ENCODE measurements at regions not wholly inside any gene's neighbourhood (a gene's known extent, or its start where the extent isn't known, plus 50 kb on each side); places are given as distances from the start of the nearest gene placed in this dataset.

DNA sequence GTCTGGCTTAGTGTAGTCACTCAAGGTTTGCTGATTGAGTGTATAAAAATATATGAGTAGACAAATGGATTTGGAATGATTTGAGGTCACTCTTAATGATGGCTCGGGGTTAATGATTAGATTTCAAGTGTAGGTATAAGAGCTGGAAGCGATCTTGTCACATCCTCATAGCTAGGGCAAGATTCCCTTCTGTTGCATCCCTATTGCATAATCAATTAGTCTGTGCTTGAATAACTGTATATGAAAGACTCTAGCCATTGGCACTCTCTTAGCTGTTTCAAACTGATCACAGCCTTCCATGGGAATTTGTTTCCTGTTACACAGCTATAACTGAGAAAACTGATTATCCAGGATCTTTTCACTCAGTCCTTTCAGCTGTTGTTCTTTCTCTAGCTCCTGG lies 811.6 kb downstream of the TLE4 start:
- Histone ChIP-seq H3K27ac (no peak overlapping the region), H3K27me3 (no peaks in the 10 kb centered on the region), H3K4me3 (no peak overlapping the region), H3K9me3 (no peaks in the 10 kb centered on the region), H3K4me1 (no peaks in the 10 kb centered on the region), H3K36me3 (replicated peaks in 1 of 2; ENCODE audit: insufficient read depth in 1 of 2, low read depth in 2 of 2) (no peaks in the 10 kb centered on the region)
- ATAC-seq (no peak), DNase-seq (no peak)
- WGBS, 2 donors = 37% methylated on average over 2 of the region's 2 CpGs
- intact Hi-C loops (cut with DNase I) = no loop called here
- no peak for TF ChIP-seq POLR2A (IDR thresholded peaks at IDR 0.05)
- TF ChIP-seq, protein P1, sequence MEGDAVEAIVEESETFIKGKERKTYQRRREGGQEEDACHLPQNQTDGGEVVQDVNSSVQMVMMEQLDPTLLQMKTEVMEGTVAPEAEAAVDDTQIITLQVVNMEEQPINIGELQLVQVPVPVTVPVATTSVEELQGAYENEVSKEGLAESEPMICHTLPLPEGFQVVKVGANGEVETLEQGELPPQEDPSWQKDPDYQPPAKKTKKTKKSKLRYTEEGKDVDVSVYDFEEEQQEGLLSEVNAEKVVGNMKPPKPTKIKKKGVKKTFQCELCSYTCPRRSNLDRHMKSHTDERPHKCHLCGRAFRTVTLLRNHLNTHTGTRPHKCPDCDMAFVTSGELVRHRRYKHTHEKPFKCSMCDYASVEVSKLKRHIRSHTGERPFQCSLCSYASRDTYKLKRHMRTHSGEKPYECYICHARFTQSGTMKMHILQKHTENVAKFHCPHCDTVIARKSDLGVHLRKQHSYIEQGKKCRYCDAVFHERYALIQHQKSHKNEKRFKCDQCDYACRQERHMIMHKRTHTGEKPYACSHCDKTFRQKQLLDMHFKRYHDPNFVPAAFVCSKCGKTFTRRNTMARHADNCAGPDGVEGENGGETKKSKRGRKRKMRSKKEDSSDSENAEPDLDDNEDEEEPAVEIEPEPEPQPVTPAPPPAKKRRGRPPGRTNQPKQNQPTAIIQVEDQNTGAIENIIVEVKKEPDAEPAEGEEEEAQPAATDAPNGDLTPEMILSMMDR (IDR thresholded peaks at IDR 0.05) = no peak

DNA sequence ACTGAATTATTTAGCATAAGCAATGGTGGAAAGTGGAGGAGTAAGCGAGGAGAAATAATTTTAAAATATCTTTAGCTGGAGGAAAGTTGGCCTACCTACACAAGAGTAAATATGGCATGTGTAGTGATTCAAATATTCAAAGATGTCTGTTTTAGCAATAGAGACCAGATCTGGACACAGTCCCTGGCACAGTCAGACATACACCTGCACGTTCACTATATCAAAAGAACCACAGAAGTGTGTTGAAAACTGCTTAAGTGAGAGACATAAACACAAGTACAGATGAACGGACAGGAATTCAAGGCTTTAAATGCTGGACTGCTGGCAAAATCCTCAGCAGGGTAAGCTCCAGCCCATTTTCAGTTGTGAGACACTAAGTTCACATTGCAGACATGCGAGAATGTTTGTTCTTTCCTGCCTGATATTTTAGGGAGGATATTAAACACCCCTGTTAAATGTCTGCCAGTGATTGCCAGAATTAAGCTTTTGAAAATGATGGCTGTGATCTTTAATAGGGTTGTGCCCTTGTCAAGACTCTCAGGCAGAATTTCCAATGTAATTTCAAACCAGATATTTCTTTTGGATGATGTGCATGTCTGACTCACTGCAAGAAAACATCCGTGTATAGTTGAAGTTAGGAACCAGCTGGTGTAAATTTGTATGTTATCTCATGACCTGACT lies 810.6 kb downstream of the TLE4 start:
- TF ChIP-seq, protein P1 (IDR thresholded peaks at IDR 0.05) = no peak
- TF ChIP-seq POLR2A (IDR thresholded peaks at IDR 0.05) = no peak
- H3K4me3 ChIP-seq = no peak overlapping the region
- H3K36me3 ChIP-seq (replicated peaks in 1 of 2; ENCODE audit: insufficient read depth in 1 of 2, low read depth in 2 of 2) = no peaks in the 10 kb centered on the region
- WGBS, 2 donors = 54 to 59% methylated on average over 5 of the region's 5 CpGs
- no peak overlapping the region for H3K27ac ChIP-seq
- no peak for DNase-seq
- no peak for ATAC-seq
- no peaks in the 10 kb centered on the region for H3K9me3 ChIP-seq
- no peaks in the 10 kb centered on the region for H3K27me3 ChIP-seq
- intact Hi-C loops (cut with DNase I) = no loop called here
- H3K4me1 ChIP-seq = no peaks in the 10 kb centered on the region

DNA sequence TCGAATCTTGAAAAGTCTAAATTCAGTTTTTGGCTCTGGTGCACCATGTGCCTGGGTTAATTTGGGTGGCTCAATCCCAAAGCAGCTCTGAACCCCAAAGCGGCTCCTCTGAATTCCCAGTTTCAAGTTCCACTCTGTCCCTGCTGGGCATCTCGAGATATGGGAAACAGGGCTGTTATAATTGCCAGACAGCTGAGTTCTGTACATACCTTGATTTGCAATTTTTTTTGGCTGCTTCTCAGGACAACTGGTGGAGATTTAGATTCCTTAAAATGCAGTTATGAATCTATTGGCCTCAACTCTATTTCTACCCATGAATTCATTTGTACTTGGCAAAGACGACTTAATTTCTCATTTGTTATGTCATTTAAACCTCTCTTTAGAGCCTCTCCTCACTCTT lies 808.5 kb downstream of the TLE4 start:
- ATAC-seq = no peak
- Histone ChIP-seq H3K4me1 (no peaks in the 10 kb centered on the region), H3K9me3 (no peaks in the 10 kb centered on the region), H3K4me3 (no peak overlapping the region), H3K36me3 (replicated peaks in 1 of 2; ENCODE audit: insufficient read depth in 1 of 2, low read depth in 2 of 2) (no peaks in the 10 kb centered on the region), H3K27me3 (no peaks in the 10 kb centered on the region), H3K27ac (no peak overlapping the region)
- intact Hi-C loops (cut with DNase I) = no loop called here
- DNase-seq = no peak
- TF ChIP-seq, protein P1 (IDR thresholded peaks at IDR 0.05) = no peak
- TF ChIP-seq POLR2A (IDR thresholded peaks at IDR 0.05) = no peak
- WGBS, 2 donors = 63 to 81% methylated on average over 4 of the region's 4 CpGs

DNA sequence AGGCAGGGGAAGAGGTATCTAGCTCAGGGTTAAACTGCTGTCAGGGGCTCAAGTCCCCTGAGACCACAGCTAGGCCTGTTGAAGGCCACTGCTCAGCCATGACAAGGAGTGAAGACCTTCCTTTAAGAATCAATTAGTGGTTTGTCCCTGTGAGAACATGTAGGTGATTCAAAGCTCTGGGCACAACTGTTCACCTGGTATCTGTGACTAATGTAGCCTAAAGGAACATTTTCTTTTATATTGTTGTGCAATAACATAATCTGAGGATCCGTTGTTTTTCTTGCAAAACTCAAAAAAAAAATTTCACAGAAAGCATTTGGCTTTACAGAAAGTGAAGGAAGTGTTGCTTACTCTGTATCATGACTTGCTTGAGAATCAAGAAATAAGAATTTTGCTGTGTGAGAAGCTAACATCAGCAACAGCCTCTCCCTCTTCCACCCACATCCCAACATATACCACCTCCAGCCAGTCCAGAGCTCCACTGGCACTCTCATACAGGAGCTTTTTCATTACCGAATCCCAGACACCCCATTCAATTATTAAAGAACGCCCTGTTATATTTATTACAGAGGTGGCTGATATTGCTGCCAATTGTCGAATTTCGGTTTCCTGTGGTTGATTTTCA lies 807.0 kb downstream of the TLE4 start:
- no peaks in the 10 kb centered on the region for H3K36me3 ChIP-seq (replicated peaks in 1 of 2; ENCODE audit: insufficient read depth in 1 of 2, low read depth in 2 of 2)
- no peaks in the 10 kb centered on the region for H3K27me3 ChIP-seq
- intact Hi-C loops (cut with DNase I) = no loop called here
- H3K9me3 ChIP-seq = no peaks in the 10 kb centered on the region
- H3K27ac ChIP-seq = no peak overlapping the region
- H3K4me1 ChIP-seq = no peaks in the 10 kb centered on the region
- no peak for TF ChIP-seq POLR2A (IDR thresholded peaks at IDR 0.05)
- TF ChIP-seq, protein P1 (IDR thresholded peaks at IDR 0.05) = no peak
- 53 to 60% methylated on average over 5 of the region's 5 CpGs for WGBS, 2 donors
- DNase-seq (no peak), ATAC-seq (no peak)
- H3K4me3 ChIP-seq = no peak overlapping the region

DNA sequence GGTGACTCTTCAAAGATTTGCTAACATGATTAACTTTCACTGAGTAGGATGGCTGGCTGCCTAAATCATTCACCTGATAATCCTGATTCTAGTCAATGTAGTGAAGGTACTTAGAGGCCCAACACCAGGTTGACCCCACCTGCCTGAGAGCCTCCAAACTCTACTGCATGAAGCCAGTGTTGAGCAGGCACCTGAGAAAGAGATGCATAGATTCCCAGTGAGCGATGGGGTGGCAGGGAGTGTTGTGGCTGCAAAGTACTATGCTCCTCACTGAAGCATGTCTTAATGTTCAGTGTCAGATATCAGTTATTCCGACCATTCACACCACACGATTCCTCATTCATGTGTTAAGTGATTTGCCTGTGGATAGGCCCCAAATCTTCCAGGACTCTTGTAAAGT lies 804.4 kb downstream of the TLE4 start:
- Histone ChIP-seq H3K36me3 (replicated peaks in 1 of 2; ENCODE audit: insufficient read depth in 1 of 2, low read depth in 2 of 2) (no peaks in the 10 kb centered on the region), H3K27me3 (no peaks in the 10 kb centered on the region)
- intact Hi-C loops (cut with DNase I) = no loop called here

More for the DNA sequence above, 804.4 kb downstream of the TLE4 start:
- TF ChIP-seq POLR2A (IDR thresholded peaks at IDR 0.05) = no peak
- TF ChIP-seq, protein P1 (IDR thresholded peaks at IDR 0.05) = no peak
- no peak for DNase-seq
- WGBS, 2 donors = 72 to 83% methylated on average over 3 of the region's 3 CpGs
- Histone ChIP-seq H3K27ac (no peak overlapping the region), H3K4me1 (no peaks in the 10 kb centered on the region), H3K9me3 (no peaks in the 10 kb centered on the region), H3K4me3 (no peak overlapping the region)
- ATAC-seq = no peak

All from body of pancreas (tissue), 4 donors.